ENCODE measurements at regions not wholly inside any gene's neighbourhood (a gene's known extent, or its start where the extent isn't known, plus 50 kb on each side); places are given as distances from the start of the nearest gene placed in this dataset.

- TF ChIP-seq POLR2A (IDR thresholded peaks at IDR 0.05; ENCODE audit: low read depth, low read length) = no peak
- no peak for FAIRE-seq
- no peak for DNase-seq (ENCODE audit: insufficient read length, low spot score)
Measured at GRCh38 chr17:77700165-77700881, 258.2 kb upstream of the TNRC6C start.

GRCh38 chr17:77701996-77702395 lies 256.5 kb upstream of the TNRC6C start:
- FAIRE-seq (no peak), DNase-seq (ENCODE audit: insufficient read length, low spot score) (no peak)
- no peak for TF ChIP-seq POLR2A (IDR thresholded peaks at IDR 0.05; ENCODE audit: low read depth, low read length)

DNA sequence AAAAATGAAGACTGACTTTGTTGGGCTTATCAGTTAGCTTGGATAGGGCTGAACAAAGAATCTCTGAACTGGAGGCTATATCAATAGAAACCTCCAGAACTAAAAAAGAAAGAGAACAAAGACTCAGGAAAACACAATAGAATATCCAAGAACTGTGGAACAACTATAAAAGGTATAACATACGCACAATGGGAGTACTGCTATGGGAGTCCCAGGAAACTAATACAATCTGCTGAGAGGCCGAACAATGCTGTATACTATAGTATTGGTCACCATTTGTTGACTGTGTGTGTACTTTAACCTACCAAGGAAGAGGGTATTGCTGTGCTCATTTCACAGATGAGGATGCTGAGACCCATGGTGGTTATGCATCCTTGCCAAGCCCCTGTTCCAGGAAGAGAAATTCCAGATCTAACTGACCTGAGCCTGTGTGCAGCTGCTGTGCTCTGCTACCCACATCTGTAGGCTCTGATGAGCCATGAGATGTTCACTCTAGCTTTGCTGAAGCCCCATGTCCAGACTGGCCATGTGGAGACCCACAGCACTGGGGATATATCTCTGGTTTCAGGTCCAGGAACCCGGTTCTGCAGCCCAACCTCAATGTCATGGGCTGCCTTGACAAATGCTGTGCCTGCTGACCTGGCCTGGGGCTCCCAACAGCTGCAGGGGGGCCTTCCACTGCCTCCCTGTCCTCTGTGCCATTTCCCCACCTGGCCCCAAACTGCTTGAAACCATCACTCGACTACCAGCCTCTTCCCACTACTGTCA lies 254.3 kb upstream of the TNRC6C start:
- no peak for TF ChIP-seq POLR2A (IDR thresholded peaks at IDR 0.05; ENCODE audit: low read depth, low read length)
- FAIRE-seq = no peak
- no peak for DNase-seq (ENCODE audit: insufficient read length, low spot score)

GRCh38 chr17:77706938-77707337 lies 251.6 kb upstream of the TNRC6C start:
- FAIRE-seq (no peak), DNase-seq (ENCODE audit: insufficient read length, low spot score) (no peak)
- no peak for TF ChIP-seq POLR2A (IDR thresholded peaks at IDR 0.05; ENCODE audit: low read depth, low read length)

DNA sequence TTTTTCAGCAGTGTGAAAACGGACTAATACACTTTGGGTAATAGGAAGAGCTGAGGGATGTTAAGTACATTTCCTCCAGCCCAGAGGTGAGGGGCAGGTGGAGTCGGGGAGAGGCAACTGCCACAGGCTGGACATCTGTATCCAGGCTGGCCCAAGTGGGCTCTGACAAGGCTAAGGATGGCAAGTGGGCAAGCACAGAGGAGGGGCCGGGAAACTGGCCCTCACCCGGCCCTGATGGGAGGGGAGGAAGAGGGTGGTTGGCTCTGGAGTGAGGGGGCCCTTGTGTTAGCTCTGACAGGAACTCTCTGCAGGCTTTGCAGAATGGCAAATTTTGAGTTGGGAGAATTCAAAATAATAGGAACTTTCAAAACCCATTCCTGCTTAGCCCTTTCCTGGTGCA lies 251.0 kb upstream of the TNRC6C start:
- DNase-seq (ENCODE audit: insufficient read length, low spot score) (no peak), FAIRE-seq (no peak)
- no peak for TF ChIP-seq POLR2A (IDR thresholded peaks at IDR 0.05; ENCODE audit: low read depth, low read length)

GRCh38 chr17:77708049-77708448 lies 250.5 kb upstream of the TNRC6C start:
- DNase-seq (ENCODE audit: insufficient read length, low spot score) (no peak), FAIRE-seq (no peak)
- TF ChIP-seq POLR2A (IDR thresholded peaks at IDR 0.05; ENCODE audit: low read depth, low read length) = no peak

GRCh38 chr17:77708936-77709335 lies 249.6 kb upstream of the TNRC6C start:
- TF ChIP-seq POLR2A (IDR thresholded peaks at IDR 0.05; ENCODE audit: low read depth, low read length) = no peak
- DNase-seq (ENCODE audit: insufficient read length, low spot score) = no peak
- FAIRE-seq = no peak

GRCh38 chr17:77709594-77709993 lies 248.9 kb upstream of the TNRC6C start:
- no peak for FAIRE-seq
- TF ChIP-seq POLR2A (IDR thresholded peaks at IDR 0.05; ENCODE audit: low read depth, low read length) = no peak
- no peak for DNase-seq (ENCODE audit: insufficient read length, low spot score)

GRCh38 chr17:77712578-77712977 lies 245.9 kb upstream of the TNRC6C start:
- no peak for FAIRE-seq
- no peak for TF ChIP-seq POLR2A (IDR thresholded peaks at IDR 0.05; ENCODE audit: low read depth, low read length)
- DNase-seq (ENCODE audit: insufficient read length, low spot score) = no peak

- DNase-seq (ENCODE audit: insufficient read length, low spot score) = no peak
- no peak for TF ChIP-seq POLR2A (IDR thresholded peaks at IDR 0.05; ENCODE audit: low read depth, low read length)
- FAIRE-seq = no peak
Measured at GRCh38 chr17:77716289-77716926, 242.1 kb upstream of the TNRC6C start.

DNA sequence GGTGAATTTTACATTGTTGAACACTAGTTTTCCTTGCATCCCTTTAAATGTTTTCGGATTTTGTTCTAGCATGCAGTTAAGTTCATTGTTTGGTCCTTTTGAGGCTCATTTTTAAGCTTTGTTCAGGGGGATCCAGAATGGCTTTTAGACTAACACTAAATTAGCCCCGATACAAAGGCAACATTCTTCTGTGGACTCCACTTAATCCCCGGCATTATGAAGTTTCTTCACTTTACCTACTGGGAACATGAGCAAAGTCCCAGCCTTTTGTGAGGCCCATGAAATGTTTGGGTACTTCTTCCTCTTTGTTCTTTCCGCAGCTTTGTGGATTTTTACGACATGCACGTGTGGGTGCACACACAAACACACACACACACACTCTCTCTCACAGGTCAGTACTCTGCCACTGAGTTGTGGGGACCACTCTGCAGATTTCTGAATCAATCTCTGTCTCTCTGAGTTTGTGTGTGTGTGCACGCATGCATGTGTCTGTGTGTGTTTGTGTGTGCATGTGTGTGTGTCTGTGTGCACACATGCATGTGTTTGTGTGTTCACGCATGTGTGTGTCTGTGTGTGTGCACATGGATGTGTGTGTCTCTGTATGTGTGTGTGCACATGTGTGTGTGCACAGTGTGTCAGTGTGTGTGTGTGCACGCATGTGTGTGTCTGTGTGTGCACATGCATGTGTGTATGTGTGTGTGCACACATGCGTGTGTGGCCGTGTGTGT lies 240.4 kb upstream of the TNRC6C start:
- no peak for TF ChIP-seq POLR2A (IDR thresholded peaks at IDR 0.05; ENCODE audit: low read depth, low read length)
- DNase-seq (ENCODE audit: insufficient read length, low spot score) (no peak), FAIRE-seq (no peak)

DNA sequence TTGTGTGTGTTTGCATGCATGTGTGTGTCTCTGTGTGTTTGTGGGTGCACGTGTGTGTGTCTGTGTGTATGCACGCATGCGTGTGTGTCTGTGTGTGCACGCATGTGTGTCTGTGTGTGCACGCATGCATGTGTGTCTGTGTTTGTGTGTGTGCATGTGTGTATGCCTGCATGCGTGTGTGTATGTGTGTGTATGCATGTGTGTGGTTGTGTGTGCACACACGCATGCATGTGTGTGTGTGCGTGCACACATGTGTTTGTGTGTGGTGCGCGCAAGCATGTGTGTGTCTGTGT lies 239.9 kb upstream of the TNRC6C start:
- no peak for DNase-seq (ENCODE audit: insufficient read length, low spot score)
- no peak for TF ChIP-seq POLR2A (IDR thresholded peaks at IDR 0.05; ENCODE audit: low read depth, low read length)
- FAIRE-seq = no peak

- FAIRE-seq = no peak
- no peak for DNase-seq (ENCODE audit: insufficient read length, low spot score)
- no peak for TF ChIP-seq POLR2A (IDR thresholded peaks at IDR 0.05; ENCODE audit: low read depth, low read length)
Measured at GRCh38 chr17:77719806-77720205, 238.7 kb upstream of the TNRC6C start.
